ENCODE measurements at regions not wholly inside any gene's neighbourhood (a gene's known extent, or its start where the extent isn't known, plus 50 kb on each side); places are given as distances from the start of the nearest gene placed in this dataset.

GRCh38 chr1:228940526-228940925 lies 205.2 kb downstream of the RHOU start:
- 89 to 93% methylated on average over 7 of the region's 7 CpGs for WGBS, 2 donors
- no peak for DNase-seq
- H3K9me3 ChIP-seq: no peaks in the 10 kb centered on the region

GRCh38 chr1:228940926-228941325 lies 205.6 kb downstream of the RHOU start:
- Histone ChIP-seq H3K4me3 (no peak overlapping the region), H3K27me3 (no peaks in the 10 kb centered on the region), H3K9me3 (no peaks in the 10 kb centered on the region), H3K4me1 (peaks cover 0 to 16% (median 4%) of the 10 kb centered on the region in 4 donors), H3K27ac (no peak overlapping the region), H3K36me3 (no peaks in the 10 kb centered on the region)
- no peak for TF ChIP-seq POLR2AphosphoS5 (IDR thresholded peaks at IDR 0.05)
- TF ChIP-seq POLR2A (IDR thresholded peaks at IDR 0.05): no peak
- no peak for TF ChIP-seq CTCF (IDR thresholded peaks at IDR 0.05)
- no peak for TF ChIP-seq EP300 (IDR thresholded peaks at IDR 0.05)
- 48 to 72% methylated on average over 6 of the region's 6 CpGs for WGBS, 2 donors
- DNase-seq: no peak
- intact Hi-C loops (cut with DNase I): no loop called here

More at GRCh38 chr1:228940526-228940925, 205.2 kb downstream of the RHOU start:
- intact Hi-C loops (cut with DNase I): no loop called here
- H3K4me3 ChIP-seq: no peak overlapping the region
- H3K36me3 ChIP-seq: no peaks in the 10 kb centered on the region
- TF ChIP-seq POLR2AphosphoS5 (IDR thresholded peaks at IDR 0.05) (no peak), POLR2A (IDR thresholded peaks at IDR 0.05) (no peak), CTCF (IDR thresholded peaks at IDR 0.05) (no peak), EP300 (IDR thresholded peaks at IDR 0.05) (no peak)
- no peaks in the 10 kb centered on the region for H3K27me3 ChIP-seq
- peaks cover 0 to 17% (median 4%) of the 10 kb centered on the region in 4 donors for H3K4me1 ChIP-seq
- H3K27ac ChIP-seq: no peak overlapping the region

GRCh38 chr1:228941666-228942065 lies 206.4 kb downstream of the RHOU start:
- intact Hi-C loops (cut with DNase I): no loop called here
- no peak for TF ChIP-seq POLR2A (IDR thresholded peaks at IDR 0.05)
- no peak for TF ChIP-seq POLR2AphosphoS5 (IDR thresholded peaks at IDR 0.05)
- TF ChIP-seq CTCF (IDR thresholded peaks at IDR 0.05): no peak
- no peak for TF ChIP-seq EP300 (IDR thresholded peaks at IDR 0.05)
- H3K4me3 ChIP-seq: no peak overlapping the region
- WGBS, 2 donors: 64 to 78% methylated on average over 1 of the region's 1 CpG
- H3K9me3 ChIP-seq: no peaks in the 10 kb centered on the region
- no peaks in the 10 kb centered on the region for H3K36me3 ChIP-seq
- H3K4me1 ChIP-seq: peaks cover 0 to 10% (median 4%) of the 10 kb centered on the region in 4 donors
- H3K27me3 ChIP-seq: no peaks in the 10 kb centered on the region
- DNase-seq: no peak
- no peak overlapping the region for H3K27ac ChIP-seq

GRCh38 chr1:228943436-228943835 lies 208.2 kb downstream of the RHOU start:
- H3K27ac ChIP-seq: no peak overlapping the region
- H3K36me3 ChIP-seq: no peaks in the 10 kb centered on the region
- no peaks in the 10 kb centered on the region for H3K27me3 ChIP-seq
- WGBS, 2 donors: 95% methylated on average over 4 of the region's 4 CpGs
- no peak for DNase-seq
- intact Hi-C loops (cut with DNase I): no loop called here
- H3K4me3 ChIP-seq: no peak overlapping the region
- TF ChIP-seq EP300 (IDR thresholded peaks at IDR 0.05) (no peak), CTCF (IDR thresholded peaks at IDR 0.05) (no peak), POLR2AphosphoS5 (IDR thresholded peaks at IDR 0.05) (no peak), POLR2A (IDR thresholded peaks at IDR 0.05) (no peak)
- no peaks in the 10 kb centered on the region for H3K4me1 ChIP-seq
- H3K9me3 ChIP-seq: no peaks in the 10 kb centered on the region

GRCh38 chr1:228944296-228944695 lies 209.0 kb downstream of the RHOU start:
- Histone ChIP-seq H3K4me1 (no peaks in the 10 kb centered on the region), H3K9me3 (no peaks in the 10 kb centered on the region), H3K27me3 (no peaks in the 10 kb centered on the region), H3K4me3 (no peak overlapping the region), H3K36me3 (no peaks in the 10 kb centered on the region), H3K27ac (no peak overlapping the region)
- TF ChIP-seq POLR2AphosphoS5 (IDR thresholded peaks at IDR 0.05) (no peak), POLR2A (IDR thresholded peaks at IDR 0.05) (no peak), CTCF (IDR thresholded peaks at IDR 0.05) (no peak)
- DNase-seq: no peak
- intact Hi-C loops (cut with DNase I): no loop called here
- WGBS, 2 donors: 90% methylated on average over 2 of the region's 2 CpGs

Measured in sigmoid colon (tissue), 6 donors.